K562 (cell line): ENCODE measurements at regions not wholly inside any gene's neighbourhood (a gene's known extent, or its start where the extent isn't known, plus 50 kb on each side); places are given as distances from the start of the nearest gene placed in this dataset.

Source experiments
- ATAC-seq: fragments of 200-7000 bp; cut with Tn5 transposase; 3 replicates; pipeline ENCODE4 v1.9.1; 2020; ENCODE audit warnings: moderate library complexity
- BruUV-seq: library from RNA; stranded (reverse); fragments of 400-500 nt; replicated peaks from 2 replicates; lab custom pipeline; 2021; lab: Mats Ljungman, UMichigan
- CTCF ChIA-PET: fragments of 300-600 bp; formaldehyde crosslinking; extraction: SDS; loops from one replicate; lab custom pipeline; 2021; ENCODE audit warnings: low intra/inter-chr PET ratio; lab: Yijun Ruan, JAX
- POLR2A ChIA-PET: fragments of 300-600, 350-650 bp; sonication (Branson Sonifier 250); formaldehyde crosslinking; extraction: SDS; loops from one replicate; lab custom pipeline; 2021; ENCODE audit warnings: antibody characterized with exemption, inconsistent platforms; lab: Yijun Ruan, JAX
- DNase-seq, 4 experiments: peaks; one replicate each; pipeline versions ENCODE4 v3.0.0 to v3.0.0-alpha.2; 2011 to 2018; ENCODE audit warnings: low spot score in 3 of 4, mixed read lengths in 3 of 4; ENCODE audit errors: extremely low read depth in 1 of 4
- FAIRE-seq: peaks from 2 replicates; lab custom pipeline; 2011; peaks lifted over from hg19 to GRCh38; lab: Jason Lieb, UNC
- H2AFZ ChIP-seq: 2 replicates; pipeline ENCODE4 v1.6.0; 2011; ENCODE audit warnings: low read depth, low read length, control low read depth, inconsistent platforms
- H3K27ac ChIP-seq: fragments of 200-600 bp; 3 replicates; pipeline ENCODE4 v1.8.0; 2011; ENCODE audit warnings: low read depth, mild to moderate bottlenecking, control low read depth, inconsistent platforms, low read length, moderate library complexity, mixed read lengths; ENCODE audit errors: extremely low read depth
- H3K27me3 ChIP-seq, 2 experiments: fragments of 300-600 bp in 1 of 2; 2 replicates in 1 of 2; 3 replicates in 1 of 2; pipeline versions ENCODE4 v1.6.0 to v1.8.0; 2011; ENCODE audit warnings: inconsistent platforms in 2 of 2, low read length in 2 of 2, mild to moderate bottlenecking in 1 of 2, mixed read lengths in 1 of 2, moderate library complexity in 1 of 2; ENCODE audit not compliant: control insufficient read depth in 2 of 2, insufficient read depth in 2 of 2
- H3K36me3 ChIP-seq: fragments of 300-600 bp; 3 replicates; pipeline ENCODE4 v1.8.0; 2011; ENCODE audit warnings: mild to moderate bottlenecking, low read length, inconsistent platforms; ENCODE audit not compliant: control insufficient read depth, insufficient read depth
- H3K4me1 ChIP-seq, 2 experiments: fragments of 200-600 bp in 1 of 2; replicated peaks in 1 of 2; 2 replicates in 1 of 2; 3 replicates in 1 of 2; pipeline versions ENCODE4 v1.5.1 to v1.8.0; 2011; ENCODE audit warnings: inconsistent platforms in 2 of 2, low read length in 2 of 2, mild to moderate bottlenecking in 1 of 2, mixed read lengths in 1 of 2, moderate library complexity in 1 of 2; ENCODE audit not compliant: control insufficient read depth in 2 of 2, insufficient read depth in 2 of 2
- H3K4me2 ChIP-seq: 2 replicates; pipeline ENCODE4 v1.6.1; 2011; ENCODE audit warnings: low read length, control low read depth, inconsistent platforms, mixed read lengths; ENCODE audit not compliant: insufficient read depth
- H3K4me3 ChIP-seq: fragments of 200-600 bp; sonication (generic), shearing (Covaris generic); 2 replicates; pipeline ENCODE4 v1.5.1; 2016; ENCODE audit warnings: control low read depth, inconsistent platforms
- H3K79me2 ChIP-seq: fragments of 200-600 bp; 3 replicates; pipeline ENCODE4 v1.8.0; 2011; ENCODE audit warnings: low read length, inconsistent platforms; ENCODE audit not compliant: control insufficient read depth, insufficient read depth
- H3K9ac ChIP-seq, 2 experiments: 2 replicates each; pipeline versions ENCODE4 v1.6.0 to v1.6.1; 2011; ENCODE audit warnings: low read depth in 2 of 2, low read length in 2 of 2, control low read depth in 1 of 2, inconsistent platforms in 1 of 2, mild to moderate bottlenecking in 1 of 2, mixed read lengths in 1 of 2; ENCODE audit not compliant: insufficient read depth in 1 of 2
- H3K9me1 ChIP-seq: one replicate; pipeline ENCODE4 v1.6.0; 2011; ENCODE audit warnings: inconsistent platforms, mild to moderate bottlenecking, low read length, moderate library complexity; ENCODE audit not compliant: control insufficient read depth, insufficient read depth
- H3K9me3 ChIP-seq: replicated peaks from 2 replicates; pipeline ENCODE4 v1.5.1; 2011; ENCODE audit warnings: low read depth, low read length, inconsistent platforms; ENCODE audit not compliant: control insufficient read depth, insufficient read depth
- H4K20me1 ChIP-seq: replicated peaks from 2 replicates; pipeline ENCODE4 v1.6.1; 2011; ENCODE audit warnings: low read length, inconsistent platforms, mixed read lengths; ENCODE audit not compliant: control insufficient read depth, insufficient read depth
- CCNT2 ChIP-seq: IDR thresholded peaks from 2 replicates; pipeline ENCODE4 v1.6.1; 2011; ENCODE audit warnings: borderline replicate concordance, low read depth, mild to moderate bottlenecking, moderate library complexity, mixed read lengths, low read length; ENCODE audit not compliant: insufficient read length; ENCODE audit errors: extremely low read depth
- CREB1 ChIP-seq, 2 experiments: sonication (generic) in 1 of 2; formaldehyde crosslinking in 1 of 2; IDR thresholded peaks; 2 replicates each; pipeline versions ENCODE4 v1.6.1 to v1.8.0; 2012 to 2022; ENCODE audit warnings: inconsistent platforms in 1 of 2, mild to moderate bottlenecking in 1 of 2, missing genetic modification reagents in 1 of 2, moderate library complexity in 1 of 2
- DLX4 ChIP-seq: fragments of 250-450 bp; sonication (Bioruptor Pico); IDR thresholded peaks from 2 replicates; pipeline ENCODE4 v1.6.1; 2021; ENCODE audit warnings: mild to moderate bottlenecking
- EP400 ChIP-seq: fragments of 450-650 bp; IDR thresholded peaks from 2 replicates; pipeline ENCODE4 v1.6.1; 2017; ENCODE audit warnings: antibody characterized with exemption, mild to moderate bottlenecking, moderate library complexity
- FUS ChIP-seq: fragments of 200-400 bp; formaldehyde crosslinking; optimal IDR thresholded peaks from 2 replicates; pipeline ENCODE3; 2017; ENCODE audit warnings: low read depth, low read length
- HMG20B ChIP-seq: fragments of 250-450 bp; sonication (Bioruptor Pico); IDR thresholded peaks from 2 replicates; pipeline ENCODE4 v1.5.0; 2021; ENCODE audit warnings: mild to moderate bottlenecking
- KLF6 ChIP-seq: fragments of 250-450 bp; sonication (Bioruptor Pico); IDR thresholded peaks from 2 replicates; pipeline ENCODE4 v1.4.0; 2020; ENCODE audit warnings: mild to moderate bottlenecking, moderate library complexity, borderline replicate concordance
- MEIS2 ChIP-seq: fragments of 450-650 bp; IDR thresholded peaks from 2 replicates; pipeline ENCODE4 v1.6.1; 2014; ENCODE audit warnings: mild to moderate bottlenecking; ENCODE audit not compliant: partially characterized antibody
- NFE2 ChIP-seq: IDR thresholded peaks from 2 replicates; pipeline ENCODE4 v1.6.1; 2014; ENCODE audit warnings: antibody characterized with exemption, low read depth
- RBM14 ChIP-seq: fragments of 200-400 bp; formaldehyde crosslinking; IDR thresholded peaks from 2 replicates; pipeline ENCODE4 v1.6.1; 2018; ENCODE audit warnings: low read depth, mild to moderate bottlenecking, low read length, moderate library complexity, borderline replicate concordance; ENCODE audit not compliant: insufficient read depth
- TBP ChIP-seq: optimal IDR thresholded peaks from 2 replicates; pipeline ENCODE3; 2011; ENCODE audit warnings: low read depth, low read length, improper control_type of control experiment
- XRCC4 ChIP-seq: IDR thresholded peaks from one replicate; pipeline ENCODE4 v1.6.1; 2011; ENCODE audit not compliant: insufficient read depth, insufficient read length; ENCODE audit errors: extremely low read depth
- ZFP1 ChIP-seq: fragments of 450-650 bp; formaldehyde crosslinking; IDR thresholded peaks from 2 replicates; pipeline ENCODE4 v1.4.0; 2020; ENCODE audit warnings: mild to moderate bottlenecking, mixed read lengths
- ZNF146 ChIP-seq: IDR thresholded peaks from one replicate; pipeline ENCODE4 v1.6.1; 2018; ENCODE audit warnings: missing compliant biosample characterization; ENCODE audit not compliant: unreplicated experiment
- ZNF445 ChIP-seq: fragments of 250-450 bp; sonication (Bioruptor Pico); IDR thresholded peaks from 2 replicates; pipeline ENCODE4 v1.4.0; 2020; ENCODE audit warnings: low read depth, mild to moderate bottlenecking, moderate library complexity
- ZSCAN32 ChIP-seq: fragments of 450-650 bp; formaldehyde crosslinking; IDR thresholded peaks from 2 replicates; pipeline ENCODE4 v1.4.0; 2020; ENCODE audit warnings: mild to moderate bottlenecking, moderate library complexity
- WGBS: fragments of 100-300 bp; shearing (Covaris generic); methylation state at CpG from one replicate; pipeline ENCODE4 v1.1.6; 2016; ENCODE audit warnings: low coverage, mixed read lengths; ENCODE audit not compliant: insufficient coverage; ENCODE audit errors: missing lambda C conversion rate; 5-methylcytosine and 5-hydroxymethylcytosine counted together
- in situ Hi-C: fragments of 300-500 bp; cut with MboI; formaldehyde crosslinking; loops from 4 replicates; pipeline ENCODE4 v1.15.0; 2018; ENCODE audit warnings: inconsistent platforms, mixed read lengths
- intact Hi-C: fragments of 100-400 bp; cut with micrococcal nuclease; formaldehyde crosslinking; loops from 2 replicates; pipeline ENCODE4 v1.14.2; 2022
- TF ChIP-seq, protein P1 (sequence below): fragments of 250-450 bp; sonication (Bioruptor Pico); IDR thresholded peaks from 2 replicates; pipeline ENCODE4 v1.5.1; 2021; ENCODE audit warnings: mild to moderate bottlenecking
- TF ChIP-seq, protein P2 (sequence below): fragments of 250-450 bp; sonication (Bioruptor Pico); IDR thresholded peaks from 2 replicates; pipeline ENCODE4 v1.8.0; 2021; ENCODE audit warnings: moderate library complexity, mild to moderate bottlenecking, inconsistent platforms
- TF ChIP-seq, protein P3 (sequence below): sonication (generic); formaldehyde crosslinking; IDR thresholded peaks from 2 replicates; pipeline ENCODE4 v1.8.0; 2022; ENCODE audit warnings: mild to moderate bottlenecking, low read depth, missing genetic modification reagents

DNA sequence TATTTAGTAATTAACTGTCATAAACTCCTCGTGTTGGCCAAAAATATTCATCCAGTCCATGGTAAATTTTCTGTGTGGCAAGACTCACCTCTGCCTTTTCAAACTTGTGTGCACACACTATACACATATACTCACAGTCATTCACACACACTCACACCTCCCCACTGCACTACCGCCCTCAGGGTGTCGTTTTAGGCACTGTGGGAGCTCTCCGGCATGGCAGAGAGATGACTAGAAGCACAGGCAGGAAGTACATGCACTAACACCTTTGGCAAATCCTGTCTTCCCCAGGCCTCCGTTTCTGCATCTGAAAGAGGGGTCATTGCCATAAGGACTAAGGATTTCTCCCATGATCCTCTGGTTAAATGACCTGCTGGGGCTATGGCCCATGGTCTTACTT lies 62.6 kb upstream of the FARP1 start (continued):
- TF ChIP-seq DLX4 (CRISPR knock-in tag), result no peak
- no peak for TF ChIP-seq KLF6
- TF ChIP-seq ZFP1 (CRISPR knock-in tag), result no peak
- no peak for TF ChIP-seq ZNF146
- no peak for TF ChIP-seq HMG20B (CRISPR knock-in tag)

DNA sequence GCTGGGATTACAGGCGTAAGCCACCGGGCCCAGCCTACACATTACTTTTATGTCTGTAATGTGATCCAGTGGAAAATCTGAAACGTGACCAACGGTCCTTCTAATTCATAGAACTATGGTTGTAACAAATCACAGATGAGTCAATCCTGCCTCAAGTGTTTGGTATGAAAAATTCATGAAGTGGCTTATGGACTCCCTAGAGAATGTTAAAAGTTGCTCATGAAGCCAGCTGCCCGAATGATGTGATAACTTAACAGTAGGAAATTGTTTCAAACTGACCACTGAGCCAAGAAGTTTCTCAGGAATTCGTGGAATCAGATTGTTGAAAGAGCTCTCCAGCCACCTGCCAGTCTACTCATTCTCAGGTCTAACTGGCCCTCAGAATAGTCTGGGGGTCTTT lies 59.4 kb upstream of the FARP1 start:
- Histone ChIP-seq H3K9me3 (no peaks in the 10 kb centered on the region), H3K4me3 (no peak overlapping the region)

More for the DNA sequence above, 59.4 kb upstream of the FARP1 start:
- BruUV-seq, result no TSS peak
- H3K36me3 ChIP-seq, result no peaks in the 10 kb centered on the region
- H3K9me1 ChIP-seq, result no peaks in the 10 kb centered on the region
- intact Hi-C loops, result no loop called here
- ChIA-PET POLR2A (no interaction called here), CTCF (no interaction called here)
- no peaks in the 10 kb centered on the region for H3K79me2 ChIP-seq
- FAIRE-seq (no peak), ATAC-seq (no peak), DNase-seq (no peak)
- H3K9ac ChIP-seq, result no peak overlapping the region
- H4K20me1 ChIP-seq, result no peaks in the 10 kb centered on the region
- no peak overlapping the region for H3K4me2 ChIP-seq
- no peak for TF ChIP-seq EP400
- TF ChIP-seq, protein P1, sequence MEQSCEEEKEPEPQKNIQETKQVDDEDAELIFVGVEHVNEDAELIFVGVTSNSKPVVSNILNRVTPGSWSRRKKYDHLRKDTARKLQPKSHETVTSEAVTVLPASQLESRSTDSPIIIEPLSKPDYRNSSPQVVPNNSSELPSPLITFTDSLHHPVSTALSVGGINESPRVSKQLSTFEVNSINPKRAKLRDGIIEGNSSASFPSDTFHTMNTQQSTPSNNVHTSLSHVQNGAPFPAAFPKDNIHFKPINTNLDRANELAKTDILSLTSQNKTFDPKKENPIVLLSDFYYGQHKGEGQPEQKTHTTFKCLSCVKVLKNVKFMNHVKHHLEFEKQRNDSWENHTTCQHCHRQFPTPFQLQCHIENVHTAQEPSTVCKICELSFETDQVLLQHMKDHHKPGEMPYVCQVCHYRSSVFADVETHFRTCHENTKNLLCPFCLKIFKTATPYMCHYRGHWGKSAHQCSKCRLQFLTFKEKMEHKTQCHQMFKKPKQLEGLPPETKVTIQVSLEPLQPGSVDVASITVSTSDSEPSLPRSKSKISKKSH (CRISPR knock-in tag), result no peak
- no peak for TF ChIP-seq TBP
- no peak for TF ChIP-seq MEIS2
- no peak for TF ChIP-seq ZFP1 (CRISPR knock-in tag)
- TF ChIP-seq CCNT2, result no peak
- no peak for TF ChIP-seq ZSCAN32
- TF ChIP-seq RBM14, result no peak
- TF ChIP-seq ZNF445 (CRISPR knock-in tag), result no peak
- TF ChIP-seq, protein P2, sequence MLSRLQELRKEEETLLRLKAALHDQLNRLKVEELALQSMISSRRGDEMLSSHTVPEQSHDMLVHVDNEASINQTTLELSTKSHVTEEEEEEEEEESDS (CRISPR knock-in tag), result no peak
- TF ChIP-seq, protein P3, sequence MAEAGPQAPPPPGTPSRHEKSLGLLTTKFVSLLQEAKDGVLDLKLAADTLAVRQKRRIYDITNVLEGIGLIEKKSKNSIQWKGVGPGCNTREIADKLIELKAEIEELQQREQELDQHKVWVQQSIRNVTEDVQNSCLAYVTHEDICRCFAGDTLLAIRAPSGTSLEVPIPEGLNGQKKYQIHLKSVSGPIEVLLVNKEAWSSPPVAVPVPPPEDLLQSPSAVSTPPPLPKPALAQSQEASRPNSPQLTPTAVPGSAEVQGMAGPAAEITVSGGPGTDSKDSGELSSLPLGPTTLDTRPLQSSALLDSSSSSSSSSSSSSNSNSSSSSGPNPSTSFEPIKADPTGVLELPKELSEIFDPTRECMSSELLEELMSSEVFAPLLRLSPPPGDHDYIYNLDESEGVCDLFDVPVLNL (CRISPR knock-in tag), result no peak
- no peak for TF ChIP-seq CREB1 (IDR thresholded peaks at IDR 0.05)
- TF ChIP-seq CREB1 (CRISPR knock-in tag; IDR thresholded peaks at IDR 0.05), result no peak
- no peak for TF ChIP-seq NFE2
- TF ChIP-seq FUS, result no peak
- no peak for TF ChIP-seq XRCC4
- H2AFZ ChIP-seq, result no peak overlapping the region
- no peak overlapping the region for H3K27ac ChIP-seq
- no peaks in the 10 kb centered on the region for H3K4me1 ChIP-seq
- in situ Hi-C loops, result no loop called here
- WGBS, result 0% methylated on average over 6 of the region's 6 CpGs
- no peaks in the 10 kb centered on the region for H3K27me3 ChIP-seq
